ENCODE measurements at regions not wholly inside any gene's neighbourhood (a gene's known extent, or its start where the extent isn't known, plus 50 kb on each side); places are given as distances from the start of the nearest gene placed in this dataset.

- in situ Hi-C loops (cut with MboI; ENCODE audit: low sequenced_read_pairs) = no loop called here
- peak; percentile 3 to 70 for DNase-seq (ENCODE audit: low spot score in 2 of 2)
- no peaks in the 10 kb centered on the region for H3K36me3 ChIP-seq (replicated peaks)
- no peak overlapping the region for H3K4me3 ChIP-seq
- no peaks in the 10 kb centered on the region for H3K27me3 ChIP-seq (ENCODE audit: low read depth)
- no peaks in the 10 kb centered on the region for H3K9me3 ChIP-seq
- no peaks in the 10 kb centered on the region for H3K4me1 ChIP-seq
These were observed 73.1 kb upstream of the GJB5 start for GRCh38 chr1:34681480-34682451.

DNA sequence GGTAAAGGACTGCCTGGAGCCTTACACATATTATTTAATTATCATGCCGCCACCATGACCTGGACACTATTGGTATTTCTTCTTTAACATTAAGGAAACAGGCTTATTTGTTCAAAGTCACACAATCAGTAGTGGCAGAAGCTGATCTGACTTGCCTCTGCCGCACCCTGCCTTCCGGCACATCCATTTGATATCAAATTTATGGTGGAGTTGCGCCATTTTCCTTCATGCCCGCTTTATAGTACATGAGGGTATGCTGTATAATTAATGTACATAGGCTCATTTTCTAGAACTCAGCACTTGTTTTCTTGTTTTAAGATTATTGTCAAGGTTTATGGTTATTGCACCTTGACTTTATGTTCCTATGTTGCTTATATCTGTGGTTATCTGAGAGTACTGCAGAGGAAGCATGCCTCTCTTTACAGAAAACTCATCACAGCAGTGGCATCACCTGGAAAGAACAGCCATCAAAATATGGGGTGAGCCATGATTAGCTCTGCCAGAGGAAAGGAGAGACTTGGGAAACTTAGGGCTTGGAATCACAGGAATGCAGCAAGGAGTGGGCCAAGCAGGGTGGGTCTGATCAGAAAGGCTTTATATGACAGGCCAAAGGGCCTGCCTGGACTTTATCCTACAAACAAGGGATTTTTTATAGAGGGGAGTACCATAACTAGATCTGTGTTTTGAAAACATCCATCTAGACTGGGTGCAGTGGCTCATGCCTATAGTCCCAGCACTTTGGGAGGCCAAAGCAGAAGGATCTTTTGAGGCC, 72.2 kb upstream of the GJB5 start:
- in situ Hi-C loops (cut with MboI; ENCODE audit: low sequenced_read_pairs) = no loop called here
- H3K4me3 ChIP-seq = no peak overlapping the region

GRCh38 chr1:34683616-34684015, 71.2 kb upstream of the GJB5 start:
- Histone ChIP-seq H3K9me3 (no peaks in the 10 kb centered on the region), H3K27me3 (ENCODE audit: low read depth) (no peaks in the 10 kb centered on the region), H3K36me3 (replicated peaks) (no peaks in the 10 kb centered on the region), H3K4me1 (no peaks in the 10 kb centered on the region), H3K4me3 (no peak overlapping the region)
- in situ Hi-C loops (cut with MboI; ENCODE audit: low sequenced_read_pairs) = no loop called here
- DNase-seq (ENCODE audit: low spot score in 2 of 2) = no peak

More for the DNA sequence above, 72.2 kb upstream of the GJB5 start:
- no peaks in the 10 kb centered on the region for H3K4me1 ChIP-seq
- no peaks in the 10 kb centered on the region for H3K36me3 ChIP-seq (replicated peaks)
- no peaks in the 10 kb centered on the region for H3K9me3 ChIP-seq
- no peaks in the 10 kb centered on the region for H3K27me3 ChIP-seq (ENCODE audit: low read depth)
- no peak for DNase-seq (ENCODE audit: low spot score in 2 of 2)

GRCh38 chr1:34684266-34684665, 70.6 kb upstream of the GJB5 start:
- Histone ChIP-seq H3K4me1 (no peaks in the 10 kb centered on the region), H3K36me3 (replicated peaks) (no peaks in the 10 kb centered on the region), H3K4me3 (no peak overlapping the region), H3K27me3 (ENCODE audit: low read depth) (no peaks in the 10 kb centered on the region), H3K9me3 (no peaks in the 10 kb centered on the region)
- no peak for DNase-seq (ENCODE audit: low spot score in 2 of 2)
- in situ Hi-C loops (cut with MboI; ENCODE audit: low sequenced_read_pairs) = no loop called here

DNA sequence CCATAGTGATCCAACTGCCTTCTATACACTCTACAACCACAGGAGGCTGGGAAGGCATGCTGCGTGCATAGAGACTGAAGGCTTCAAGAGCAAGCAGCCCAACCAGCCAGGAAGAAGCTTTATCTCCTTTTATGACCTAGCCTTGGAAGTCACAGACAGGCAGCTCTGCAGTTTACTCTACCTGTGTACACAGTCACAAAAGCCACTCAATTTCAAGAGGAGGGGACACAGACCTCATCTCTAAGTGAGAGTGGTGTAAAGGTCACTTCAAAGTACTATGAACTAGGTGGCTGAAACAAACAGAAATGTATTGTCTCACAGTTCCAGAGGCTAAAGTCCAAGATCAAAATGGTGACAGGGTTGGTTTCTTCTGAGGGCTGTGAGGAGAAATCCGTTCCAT, 69.6 kb upstream of the GJB5 start:
- no peaks in the 10 kb centered on the region for H3K4me1 ChIP-seq
- DNase-seq (ENCODE audit: low spot score in 2 of 2) = no peak

GRCh38 chr1:34686531-34686930, 68.3 kb upstream of the GJB5 start:
- no peaks in the 10 kb centered on the region for H3K27me3 ChIP-seq (ENCODE audit: low read depth)
- in situ Hi-C loops (cut with MboI; ENCODE audit: low sequenced_read_pairs) = no loop called here
- H3K4me1 ChIP-seq = no peaks in the 10 kb centered on the region
- no peak overlapping the region for H3K4me3 ChIP-seq
- H3K9me3 ChIP-seq = no peaks in the 10 kb centered on the region
- H3K36me3 ChIP-seq (replicated peaks) = no peaks in the 10 kb centered on the region
- no peak for DNase-seq (ENCODE audit: low spot score in 2 of 2)

More for the DNA sequence above, 69.6 kb upstream of the GJB5 start:
- no peak overlapping the region for H3K4me3 ChIP-seq
- no peaks in the 10 kb centered on the region for H3K9me3 ChIP-seq
- no peaks in the 10 kb centered on the region for H3K36me3 ChIP-seq (replicated peaks)
- in situ Hi-C loops (cut with MboI; ENCODE audit: low sequenced_read_pairs) = no loop called here
- H3K27me3 ChIP-seq (ENCODE audit: low read depth) = no peaks in the 10 kb centered on the region

DNA sequence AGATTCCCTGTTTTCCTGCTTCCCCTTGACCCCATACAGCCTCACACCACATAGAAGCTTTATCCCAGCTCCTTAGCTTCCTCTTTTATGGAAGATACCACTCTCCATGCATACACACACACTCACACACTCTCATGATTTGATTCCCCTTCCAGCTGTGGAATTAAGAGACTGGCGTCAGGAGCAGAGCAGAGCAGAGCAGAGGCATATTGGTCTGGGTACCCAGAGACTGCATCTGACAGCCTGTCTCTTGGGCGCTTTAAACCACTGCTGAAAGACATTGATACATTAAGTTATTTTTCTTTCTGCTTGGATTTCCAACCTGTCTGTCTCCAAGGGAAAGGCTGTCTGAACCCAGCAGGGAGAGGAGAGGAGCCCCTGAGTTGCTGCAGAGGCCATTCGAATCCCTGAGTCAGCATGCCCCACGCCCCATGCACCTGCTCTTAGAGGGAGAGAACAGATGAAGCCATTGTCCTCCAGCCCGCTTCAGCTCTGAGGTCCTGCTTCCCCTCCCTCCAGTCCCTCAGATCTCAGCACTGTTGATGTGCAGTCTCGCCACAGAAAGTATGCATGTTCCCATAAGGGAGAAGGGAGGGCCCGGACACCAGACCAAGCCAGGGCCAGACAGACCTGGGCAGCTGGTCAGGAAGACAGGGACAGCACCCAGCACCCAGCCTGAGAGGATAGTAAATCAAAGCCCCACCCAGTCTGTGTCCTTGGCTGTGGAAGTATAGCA, 66.7 kb upstream of the GJB5 start:
- Histone ChIP-seq H3K4me1 (no peaks in the 10 kb centered on the region), H3K4me3 (no peak overlapping the region), H3K9me3 (no peaks in the 10 kb centered on the region), H3K27me3 (ENCODE audit: low read depth) (no peaks in the 10 kb centered on the region), H3K36me3 (replicated peaks) (no peaks in the 10 kb centered on the region)
- in situ Hi-C loops (cut with MboI; ENCODE audit: low sequenced_read_pairs) = no loop called here
- no peak for DNase-seq (ENCODE audit: low spot score in 2 of 2)

DNA sequence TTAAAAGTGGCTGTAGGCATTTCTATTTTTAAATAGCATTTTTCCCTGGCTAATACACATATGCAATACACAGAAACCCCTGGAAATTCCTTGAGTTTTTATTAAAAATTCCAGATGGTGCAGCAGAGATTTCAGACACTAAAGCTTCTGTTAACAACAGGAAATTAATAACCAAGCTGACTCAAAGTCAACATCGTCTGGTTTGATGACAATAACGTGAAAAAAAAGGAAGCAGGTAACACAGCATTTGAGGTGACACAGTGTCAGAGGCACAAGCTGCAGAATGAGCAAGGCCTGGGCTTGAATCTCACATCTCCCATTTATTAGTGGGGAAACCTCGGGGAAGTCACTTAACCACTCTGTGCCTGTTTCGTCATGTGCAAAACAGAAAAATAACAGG, 64.6 kb upstream of the GJB5 start:
- Histone ChIP-seq H3K27me3 (ENCODE audit: low read depth) (no peaks in the 10 kb centered on the region), H3K4me1 (no peaks in the 10 kb centered on the region), H3K36me3 (replicated peaks) (no peaks in the 10 kb centered on the region), H3K4me3 (no peak overlapping the region), H3K9me3 (no peaks in the 10 kb centered on the region)
- in situ Hi-C loops (cut with MboI; ENCODE audit: low sequenced_read_pairs) = no loop called here
- DNase-seq (ENCODE audit: low spot score in 2 of 2) = no peak

DNA sequence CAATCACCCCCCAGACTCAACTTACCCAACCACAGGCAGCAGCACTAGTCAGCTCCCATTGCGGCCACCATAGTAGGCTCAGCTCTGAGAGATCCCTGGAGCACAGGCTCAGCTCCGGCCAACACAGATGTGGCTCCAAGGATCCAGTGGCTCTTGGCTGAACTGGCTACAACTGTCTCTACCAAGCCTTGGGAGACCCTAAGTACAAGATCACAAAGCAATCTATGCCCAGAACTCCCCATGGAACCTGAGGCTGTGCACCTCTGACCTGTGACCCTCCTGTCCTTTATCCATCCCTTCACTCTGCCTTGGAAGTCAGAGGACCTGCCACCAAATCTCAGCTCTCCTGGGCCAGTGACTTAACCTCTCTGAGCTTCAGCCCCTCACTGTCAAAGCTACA, 61.8 kb upstream of the GJB5 start:
- in situ Hi-C loops (cut with MboI; ENCODE audit: low sequenced_read_pairs) = no loop called here
- H3K36me3 ChIP-seq (replicated peaks) = no peaks in the 10 kb centered on the region
- H3K4me3 ChIP-seq = no peak overlapping the region
- DNase-seq (ENCODE audit: low spot score in 2 of 2) = no peak
- no peaks in the 10 kb centered on the region for H3K27me3 ChIP-seq (ENCODE audit: low read depth)
- H3K9me3 ChIP-seq = no peaks in the 10 kb centered on the region
- no peaks in the 10 kb centered on the region for H3K4me1 ChIP-seq

DNA sequence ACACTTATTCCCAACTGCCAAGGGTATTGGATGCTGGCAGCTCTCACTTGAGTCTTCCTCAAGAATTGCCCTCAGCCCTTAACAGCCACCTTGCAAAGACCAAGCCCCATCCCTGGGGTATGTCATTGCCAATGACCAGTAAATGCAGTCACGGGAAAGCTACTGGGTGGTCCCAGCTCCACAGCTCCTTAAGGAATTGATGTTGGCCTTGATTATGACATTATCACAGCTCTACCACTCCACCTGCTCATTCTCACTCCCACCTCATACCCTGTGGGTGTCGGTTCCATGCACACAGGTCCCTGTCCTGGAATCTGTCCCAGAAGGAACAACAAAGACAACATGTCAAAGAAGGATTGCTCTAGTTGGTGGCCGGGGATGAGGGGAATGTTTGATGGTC, 60.5 kb upstream of the GJB5 start:
- no peak for DNase-seq (ENCODE audit: low spot score in 2 of 2)
- Histone ChIP-seq H3K27me3 (ENCODE audit: low read depth) (no peaks in the 10 kb centered on the region), H3K36me3 (replicated peaks) (no peaks in the 10 kb centered on the region), H3K4me3 (no peak overlapping the region), H3K4me1 (no peaks in the 10 kb centered on the region), H3K9me3 (no peaks in the 10 kb centered on the region)
- in situ Hi-C loops (cut with MboI; ENCODE audit: low sequenced_read_pairs) = no loop called here

- DNase-seq (ENCODE audit: low spot score in 2 of 2) = peak in 1 of 2 experiments; percentile 16
- no peaks in the 10 kb centered on the region for H3K27me3 ChIP-seq (ENCODE audit: low read depth)
- in situ Hi-C loops (cut with MboI; ENCODE audit: low sequenced_read_pairs) = no loop called here
- H3K4me1 ChIP-seq = no peaks in the 10 kb centered on the region
- no peaks in the 10 kb centered on the region for H3K36me3 ChIP-seq (replicated peaks)
- no peak overlapping the region for H3K4me3 ChIP-seq
- no peaks in the 10 kb centered on the region for H3K9me3 ChIP-seq
These were observed 59.3 kb upstream of the GJB5 start for GRCh38 chr1:34695580-34695979.

DNA sequence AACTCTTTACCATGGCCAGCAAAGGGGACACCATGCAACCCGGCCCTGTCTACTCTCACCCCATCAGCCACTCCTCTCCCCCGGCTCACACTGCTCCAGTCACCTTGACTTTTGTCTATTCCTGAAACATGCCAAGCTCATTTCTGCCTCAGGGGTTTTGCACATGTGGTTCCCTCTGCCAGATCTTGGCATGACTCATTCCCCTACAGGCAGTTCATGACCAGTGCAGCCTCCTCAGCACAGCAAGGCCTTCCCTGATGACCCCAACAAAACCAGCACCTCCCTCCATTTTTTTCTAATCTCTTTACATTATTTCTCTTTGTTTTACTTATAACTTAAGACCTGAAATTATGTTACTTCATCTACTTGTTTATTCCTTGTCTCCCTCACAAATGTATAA, 58.6 kb upstream of the GJB5 start:
- no peaks in the 10 kb centered on the region for H3K4me1 ChIP-seq
- H3K9me3 ChIP-seq = no peaks in the 10 kb centered on the region
- DNase-seq (ENCODE audit: low spot score in 2 of 2) = no peak
- in situ Hi-C loops (cut with MboI; ENCODE audit: low sequenced_read_pairs) = no loop called here
- no peaks in the 10 kb centered on the region for H3K27me3 ChIP-seq (ENCODE audit: low read depth)
- no peak overlapping the region for H3K4me3 ChIP-seq
- H3K36me3 ChIP-seq (replicated peaks) = no peaks in the 10 kb centered on the region

DNA sequence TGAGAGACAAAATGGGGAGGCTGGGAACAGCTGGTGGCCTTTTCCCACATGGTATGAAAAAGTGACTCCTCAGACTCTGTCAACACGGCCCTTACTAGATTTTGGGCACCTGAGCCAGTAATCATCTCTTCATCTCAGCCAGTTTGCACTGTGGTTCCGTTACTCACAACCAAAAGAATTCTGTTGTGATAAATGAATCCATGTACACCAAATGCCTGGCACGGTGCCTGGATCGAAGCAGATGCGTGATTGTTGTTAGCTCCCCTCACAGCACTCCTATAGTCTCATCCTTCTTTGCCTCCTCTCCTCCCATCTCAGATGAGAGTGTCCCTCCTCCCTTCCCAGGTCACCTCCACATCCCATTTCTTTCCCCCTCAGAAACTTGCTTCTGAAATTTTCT, 57.9 kb upstream of the GJB5 start:
- DNase-seq (ENCODE audit: low spot score in 2 of 2) = no peak
- no peaks in the 10 kb centered on the region for H3K4me1 ChIP-seq
- no peak overlapping the region for H3K4me3 ChIP-seq
- H3K27me3 ChIP-seq (ENCODE audit: low read depth) = no peaks in the 10 kb centered on the region
- no peaks in the 10 kb centered on the region for H3K9me3 ChIP-seq
- in situ Hi-C loops (cut with MboI; ENCODE audit: low sequenced_read_pairs) = no loop called here
- no peaks in the 10 kb centered on the region for H3K36me3 ChIP-seq (replicated peaks)

DNA sequence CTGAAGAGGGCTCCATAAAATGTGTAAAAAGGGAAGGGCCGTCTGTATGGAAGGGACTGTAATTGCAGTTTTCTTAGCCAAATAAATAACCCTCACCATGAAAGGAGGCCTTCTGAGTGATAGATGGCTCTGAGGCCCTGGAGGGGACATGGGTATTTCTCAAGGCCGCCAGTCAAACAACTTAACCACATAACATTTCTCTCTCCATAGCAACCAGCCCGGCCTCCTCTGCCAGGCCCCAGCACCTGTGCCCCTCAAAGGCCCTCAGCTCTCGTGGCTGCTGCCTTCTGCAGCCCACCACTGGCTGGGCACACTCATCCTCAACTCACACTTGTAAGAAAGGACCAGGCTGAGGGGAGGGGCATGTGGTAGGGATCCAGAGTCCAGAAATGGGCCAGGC, 57.0 kb upstream of the GJB5 start:
- H3K9me3 ChIP-seq = no peaks in the 10 kb centered on the region
- no peaks in the 10 kb centered on the region for H3K36me3 ChIP-seq (replicated peaks)
- no peak overlapping the region for H3K4me3 ChIP-seq
- no peak for DNase-seq (ENCODE audit: low spot score in 2 of 2)
- no peaks in the 10 kb centered on the region for H3K4me1 ChIP-seq
- H3K27me3 ChIP-seq (ENCODE audit: low read depth) = no peaks in the 10 kb centered on the region
- in situ Hi-C loops (cut with MboI; ENCODE audit: low sequenced_read_pairs) = no loop called here

Measured in HAP-1 (cell line).